Heart left ventricle (tissue), 16 donors: ENCODE measurements at regions not wholly inside any gene's neighbourhood (a gene's known extent, or its start where the extent isn't known, plus 50 kb on each side); places are given as distances from the start of the nearest gene placed in this dataset.

Source experiments
- ATAC-seq, 4 donors: fragments of 200-7000 bp; cut with Tn5 transposase; one replicate each; pipeline ENCODE4 v1.9.1; 2020 to 2022; ENCODE audit warnings: moderate library complexity in 4 of 4, mild to moderate bottlenecking in 3 of 4, moderate number of reproducible peaks in 1 of 4
- DNase-seq, 5 donors: peaks; one replicate each; pipeline ENCODE4 v3.0.0-alpha.2; 2020
- H3K27ac ChIP-seq, 12 donors: fragments of 200-600 bp; sonication (generic) in 4 of 12; one replicate each; pipeline versions ENCODE4 v1.5.0 to v1.8.0; 2016 to 2022; ENCODE audit warnings: mild to moderate bottlenecking in 2 of 12
- H3K27me3 ChIP-seq, 9 donors: fragments of 200-600 bp; sonication (generic) in 2 of 9; one replicate each; pipeline versions ENCODE4 v1.5.1 to v1.8.0; 2016 to 2022; ENCODE audit warnings: mild to moderate bottlenecking in 3 of 9
- H3K36me3 ChIP-seq, 9 donors: fragments of 200-600 bp; sonication (generic) in 2 of 9; one replicate each; pipeline versions ENCODE4 v1.5.0 to v1.8.0; 2018 to 2022; ENCODE audit warnings: mild to moderate bottlenecking in 2 of 9
- H3K4me1 ChIP-seq, 12 donors: fragments of 200-600 bp; sonication (generic) in 4 of 12; one replicate each; pipeline versions ENCODE4 v1.5.0 to v1.8.0; 2016 to 2022; ENCODE audit warnings: mild to moderate bottlenecking in 3 of 12
- H3K4me3 ChIP-seq, 12 donors: fragments of 200-600 bp; sonication (generic) in 4 of 12; one replicate each; pipeline versions ENCODE4 v1.5.0 to v1.8.0; 2017 to 2022; ENCODE audit warnings: mild to moderate bottlenecking in 9 of 12, moderate library complexity in 4 of 12
- H3K9me3 ChIP-seq, 12 donors: fragments of 200-600 bp; sonication (generic) in 4 of 12; one replicate each; pipeline versions ENCODE4 v1.5.0 to v1.8.0; 2016 to 2022; ENCODE audit warnings: mild to moderate bottlenecking in 1 of 12
- POLR2A ChIP-seq, 2 donors: fragments of 450-650 bp; IDR thresholded peaks; one replicate each; pipeline ENCODE4 v1.6.1; 2017; ENCODE audit warnings: antibody characterized with exemption in 2 of 2, mild to moderate bottlenecking in 2 of 2, moderate library complexity in 2 of 2
- WGBS, 4 donors: extraction: QIAGEN DNeasy Blood & Tissue Kit in 2 of 4; methylation state at CpG; one replicate each; pipeline versions ENCODE4 v1.1.5 to v1.1.7; 2013 to 2018; 5-methylcytosine and 5-hydroxymethylcytosine counted together
- intact Hi-C, 10 donors: fragments of 100-400 bp; cut with DNase I; formaldehyde crosslinking; loops; one replicate each; pipeline versions ENCODE4 v1.11.1 to v1.14.2; 2022
- TF ChIP-seq, protein P1 (sequence below), 12 donors: fragments of 200-600 bp; sonication (generic) in 4 of 12; IDR thresholded peaks; one replicate each; pipeline versions ENCODE4 v1.5.0 to v1.8.0; 2018 to 2022; ENCODE audit warnings: antibody characterized with exemption in 12 of 12, mild to moderate bottlenecking in 5 of 12
- donor health status: ischemic (EF 13 %, LVEDD 7.1; RV severe dilation, severe dysfunction).
- donor health status: healthy with polysubstance abuse.
- donor health status: DM: no; HTN: yes; CAD: no.
- donor health status: DM: no; HTN: no; CAD: no.
- donor health status: ischemic (EF 25% LVEDD 6.9; RV normal size, moderate dysfunction).
- donor health status: ischemic (EF 25% LVEDD 5.7; RV mildly dilated, moderate dysfunction).
- donor health status: healthy.
- donor health status: DM: yes; HTN: yes; CAD: no.
- donor health status: ischemic (EF 35%, LVEDD 5.7; RV mildly dilated, moderate dysfunction).
- donor health status: nonischemic (EF 11% LVEDD 7.7; RV severe dilation, severe dysfunction).
- donor health status: DM: yes; HTN: yes; CAD: no.
- donor health status: PGD.
- donor health status: ischemic (EF 29% LVEDD 5.4; RV normal size, mild dysfunction).
- donor health status: nonischemic (EF 23%, LVEDD 6.1; RV moderate dilation, normal function).

DNA sequence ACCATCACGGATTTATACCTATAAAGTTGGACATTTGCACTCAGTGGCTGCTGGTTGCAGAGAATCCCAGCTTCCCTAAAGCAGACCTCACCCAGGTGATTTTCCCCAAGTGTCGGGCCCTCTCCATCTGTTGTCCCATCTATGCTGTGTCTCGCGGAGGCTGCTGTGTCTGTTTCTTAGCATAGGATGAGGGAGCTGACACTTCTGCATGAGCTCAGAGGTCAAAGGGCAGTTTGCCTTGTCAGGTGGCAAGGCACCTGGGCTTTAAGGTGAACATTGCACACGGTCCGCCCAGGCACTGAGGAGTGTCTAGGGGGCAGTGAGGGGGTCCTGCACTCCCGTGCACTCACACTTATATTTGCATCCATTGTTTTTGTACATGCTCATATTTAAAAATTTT is 151.6 kb downstream of the ZIC5 start:
- ATAC-seq (no peak), DNase-seq (no peak)
- H3K4me3 ChIP-seq, result no peak overlapping the region
- no peak for TF ChIP-seq POLR2A (IDR thresholded peaks at IDR 0.05)
- TF ChIP-seq, protein P1, sequence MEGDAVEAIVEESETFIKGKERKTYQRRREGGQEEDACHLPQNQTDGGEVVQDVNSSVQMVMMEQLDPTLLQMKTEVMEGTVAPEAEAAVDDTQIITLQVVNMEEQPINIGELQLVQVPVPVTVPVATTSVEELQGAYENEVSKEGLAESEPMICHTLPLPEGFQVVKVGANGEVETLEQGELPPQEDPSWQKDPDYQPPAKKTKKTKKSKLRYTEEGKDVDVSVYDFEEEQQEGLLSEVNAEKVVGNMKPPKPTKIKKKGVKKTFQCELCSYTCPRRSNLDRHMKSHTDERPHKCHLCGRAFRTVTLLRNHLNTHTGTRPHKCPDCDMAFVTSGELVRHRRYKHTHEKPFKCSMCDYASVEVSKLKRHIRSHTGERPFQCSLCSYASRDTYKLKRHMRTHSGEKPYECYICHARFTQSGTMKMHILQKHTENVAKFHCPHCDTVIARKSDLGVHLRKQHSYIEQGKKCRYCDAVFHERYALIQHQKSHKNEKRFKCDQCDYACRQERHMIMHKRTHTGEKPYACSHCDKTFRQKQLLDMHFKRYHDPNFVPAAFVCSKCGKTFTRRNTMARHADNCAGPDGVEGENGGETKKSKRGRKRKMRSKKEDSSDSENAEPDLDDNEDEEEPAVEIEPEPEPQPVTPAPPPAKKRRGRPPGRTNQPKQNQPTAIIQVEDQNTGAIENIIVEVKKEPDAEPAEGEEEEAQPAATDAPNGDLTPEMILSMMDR (IDR thresholded peaks at IDR 0.05), result no peak
- no peaks in the 10 kb centered on the region for H3K27me3 ChIP-seq
- intact Hi-C loops, result no loop called here
- H3K4me1 ChIP-seq, result no peaks in the 10 kb centered on the region
- H3K9me3 ChIP-seq, result peaks cover 0 to 37% (median 0%) of the 10 kb centered on the region in 12 donors
- H3K36me3 ChIP-seq, result no peaks in the 10 kb centered on the region
- WGBS, 4 donors, result 77 to 81% (median 79%) methylated on average over 7 of the region's 7 CpGs
- no peak overlapping the region for H3K27ac ChIP-seq

DNA sequence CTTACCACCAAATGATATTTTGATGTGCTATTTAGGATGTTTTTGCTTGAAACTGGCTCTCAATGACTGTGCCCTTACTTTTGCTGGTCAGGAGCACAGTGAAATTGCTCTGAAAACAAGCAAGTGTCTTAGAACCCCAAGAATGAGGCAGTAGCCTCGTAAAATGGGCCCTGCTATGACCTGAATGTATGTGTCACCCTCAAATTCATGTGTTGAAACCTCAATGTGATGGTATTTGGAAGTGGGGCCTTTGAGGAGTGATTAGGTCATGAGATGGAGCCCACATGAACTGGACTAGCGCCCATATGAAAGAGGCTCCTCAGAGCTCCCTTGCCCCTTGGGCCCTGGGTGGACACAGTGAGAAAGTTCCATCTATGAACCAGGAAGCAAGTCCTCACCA is 155.2 kb downstream of the ZIC5 start:
- Histone ChIP-seq H3K36me3 (no peaks in the 10 kb centered on the region), H3K4me1 (no peaks in the 10 kb centered on the region), H3K9me3 (peaks cover 0 to 8% (median 0%) of the 10 kb centered on the region in 12 donors), H3K4me3 (no peak overlapping the region), H3K27me3 (no peaks in the 10 kb centered on the region), H3K27ac (no peak overlapping the region)
- TF ChIP-seq POLR2A (IDR thresholded peaks at IDR 0.05), result no peak
- TF ChIP-seq, protein P1 (IDR thresholded peaks at IDR 0.05), result no peak
- 82 to 88% (median 85%) methylated on average over 2 of the region's 2 CpGs for WGBS, 4 donors
- no peak for ATAC-seq
- intact Hi-C loops, result no loop called here
- no peak for DNase-seq

DNA sequence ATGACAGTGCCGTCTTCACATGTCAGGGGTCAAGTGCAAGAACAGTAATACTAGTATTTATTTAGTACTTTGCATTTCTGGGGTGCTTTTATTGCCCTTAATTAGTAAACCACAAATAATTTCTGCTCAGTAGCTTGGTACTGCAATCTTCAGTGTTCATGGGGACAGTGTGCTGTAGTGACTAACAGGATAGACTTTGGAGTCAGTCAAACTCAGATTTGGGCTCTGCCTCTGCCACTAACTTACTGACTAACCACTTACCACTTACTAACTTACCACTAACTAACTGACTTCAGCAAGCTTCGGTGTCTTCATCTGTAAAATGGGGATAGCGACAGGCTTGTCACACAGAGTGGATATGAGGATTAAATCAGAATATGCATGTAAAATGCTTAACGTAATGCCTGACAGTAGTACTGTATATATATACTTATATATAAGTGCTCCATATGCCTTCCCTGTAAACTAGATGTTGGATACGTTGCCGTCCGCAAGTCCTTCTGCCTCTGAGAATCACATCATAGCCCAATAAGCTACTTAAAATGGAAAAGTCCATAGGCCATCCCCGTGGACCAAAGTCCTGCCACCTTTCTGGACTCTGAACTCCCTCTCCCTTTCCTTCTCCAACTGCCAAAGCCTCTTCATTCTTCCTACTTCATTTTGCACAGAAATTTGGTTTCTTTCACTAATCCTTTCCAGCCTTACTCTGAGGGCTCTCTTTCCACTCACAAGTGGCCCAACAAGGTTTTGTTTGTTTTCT is 158.1 kb downstream of the ZIC5 start:
- 89 to 93% (median 90%) methylated on average over 8 of the region's 8 CpGs for WGBS, 4 donors
- DNase-seq, result no peak

DNA sequence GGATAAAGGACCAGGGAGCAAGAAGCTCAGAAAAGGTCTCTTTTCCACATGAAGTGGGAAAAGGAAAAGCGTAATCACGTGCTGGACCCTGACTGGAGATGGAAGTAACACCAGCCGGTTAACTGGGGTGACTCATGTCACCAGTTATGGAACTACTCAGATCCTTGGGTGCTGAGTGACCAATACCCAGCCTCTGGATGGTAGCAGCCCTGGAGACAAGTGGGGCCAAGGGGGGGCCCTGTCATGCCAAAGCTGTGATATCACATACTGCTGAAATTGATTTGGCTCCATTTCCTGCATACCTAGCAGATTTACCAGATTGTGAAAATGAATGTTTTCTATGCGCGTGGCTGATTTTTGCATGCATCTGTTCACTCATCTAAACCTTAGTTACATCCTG is 158.9 kb downstream of the ZIC5 start:
- DNase-seq (no peak), ATAC-seq (no peak)
- 80 to 86% (median 86%) methylated on average over 5 of the region's 5 CpGs for WGBS, 4 donors
- H3K4me3 ChIP-seq, result no peak overlapping the region
- no peaks in the 10 kb centered on the region for H3K27me3 ChIP-seq
- no peak for TF ChIP-seq POLR2A (IDR thresholded peaks at IDR 0.05)
- TF ChIP-seq, protein P1 (IDR thresholded peaks at IDR 0.05), result no peak
- H3K27ac ChIP-seq, result no peak overlapping the region
- H3K4me1 ChIP-seq, result no peaks in the 10 kb centered on the region
- no peaks in the 10 kb centered on the region for H3K36me3 ChIP-seq
- peaks cover 0 to 8% (median 0%) of the 10 kb centered on the region in 12 donors for H3K9me3 ChIP-seq
- intact Hi-C loops, result no loop called here

More for the DNA sequence above, 158.1 kb downstream of the ZIC5 start:
- Histone ChIP-seq H3K4me3 (no peak overlapping the region), H3K36me3 (no peaks in the 10 kb centered on the region), H3K4me1 (no peaks in the 10 kb centered on the region), H3K27ac (no peak overlapping the region), H3K27me3 (no peaks in the 10 kb centered on the region), H3K9me3 (peaks cover 0 to 8% (median 0%) of the 10 kb centered on the region in 12 donors)
- intact Hi-C loops, result no loop called here
- no peak for ATAC-seq
- TF ChIP-seq, protein P1 (IDR thresholded peaks at IDR 0.05), result no peak
- TF ChIP-seq POLR2A (IDR thresholded peaks at IDR 0.05), result no peak
